HuH-7 (cell line): ENCODE measurements at regions not wholly inside any gene's neighbourhood (a gene's known extent, or its start where the extent isn't known, plus 50 kb on each side); places are given as distances from the start of the nearest gene placed in this dataset.
"Not testable (repeated sequence)": the region's sequence is repeated elsewhere in the genome, so short reads cannot be mapped to it uniquely, and the experiment has no call there.

Experiments
- DNase-seq: peaks from one replicate; pipeline ENCODE4 v3.0.0; 2011; ENCODE audit warnings: low spot score

GRCh38 chr2:21332993-21333625 is 209.3 kb downstream of the TDRD15 start:
- no peak for DNase-seq

- no peak for DNase-seq
Measured at GRCh38 chr2:21333684-21334083, 209.9 kb downstream of the TDRD15 start.

- DNase-seq, result no peak
Measured at GRCh38 chr2:21346984-21347383, 223.2 kb downstream of the TDRD15 start.

- no peak for DNase-seq
Measured at GRCh38 chr2:21353879-21354679, 230.3 kb downstream of the TDRD15 start.

GRCh38 chr2:21356086-21356856 is 232.5 kb downstream of the TDRD15 start:
- no peak for DNase-seq

- no peak for DNase-seq
Measured at GRCh38 chr2:21356857-21357255, 233.1 kb downstream of the TDRD15 start.

- no peak for DNase-seq
Measured at GRCh38 chr2:21358976-21359375, 235.2 kb downstream of the TDRD15 start.

GRCh38 chr2:21361384-21361783 is 237.6 kb downstream of the TDRD15 start:
- no peak for DNase-seq

GRCh38 chr2:21361957-21362486 is 238.3 kb downstream of the TDRD15 start:
- no peak for DNase-seq

- no peak for DNase-seq
Measured at GRCh38 chr2:21363364-21363763, 239.6 kb downstream of the TDRD15 start.

- no peak for DNase-seq
Measured at GRCh38 chr2:21367421-21367820, 243.7 kb downstream of the TDRD15 start.

GRCh38 chr2:21369787-21370186 is 246.0 kb downstream of the TDRD15 start:
- no peak for DNase-seq

- no peak for DNase-seq
Measured at GRCh38 chr2:21371499-21372003, 247.8 kb downstream of the TDRD15 start.

- peak; percentile 28 for DNase-seq
Measured at GRCh38 chr2:21372654-21373053, 248.9 kb downstream of the TDRD15 start.

- DNase-seq, result no peak
Measured at GRCh38 chr2:21376864-21377263, 253.1 kb downstream of the TDRD15 start.

- no peak for DNase-seq
Measured at GRCh38 chr2:21379140-21379539, 255.4 kb downstream of the TDRD15 start.

GRCh38 chr2:21379668-21380067 is 255.9 kb downstream of the TDRD15 start:
- DNase-seq, result not testable (repeated sequence)

GRCh38 chr2:21381421-21381820 is 257.7 kb downstream of the TDRD15 start:
- no peak for DNase-seq

GRCh38 chr2:21382701-21383520 is 259.1 kb downstream of the TDRD15 start:
- no peak for DNase-seq

- DNase-seq, result no peak
Measured at GRCh38 chr2:21386666-21387065, 262.9 kb downstream of the TDRD15 start.

GRCh38 chr2:21392649-21393048 is 268.9 kb downstream of the TDRD15 start:
- no peak for DNase-seq

GRCh38 chr2:21393173-21393572 is 269.4 kb downstream of the TDRD15 start:
- DNase-seq, result no peak
